ENCODE measurements at regions not wholly inside any gene's neighbourhood (a gene's known extent, or its start where the extent isn't known, plus 50 kb on each side); places are given as distances from the start of the nearest gene placed in this dataset.
"Not testable (repeated sequence)": the region's sequence is repeated elsewhere in the genome, so short reads cannot be mapped to it uniquely, and the experiment has no call there.

- intact Hi-C loops (cut with micrococcal nuclease) = no loop called here
Observed at GRCh38 chr6:82786248-82786647, 279.4 kb downstream of the UBE3D start.

GRCh38 chr6:82795940-82796339 is 269.7 kb downstream of the UBE3D start:
- intact Hi-C loops (cut with micrococcal nuclease) = no loop called here

- intact Hi-C loops (cut with micrococcal nuclease) = no loop called here
Observed at GRCh38 chr6:82801083-82801482, 264.6 kb downstream of the UBE3D start.

- intact Hi-C loops (cut with micrococcal nuclease) = not testable (repeated sequence)
Observed at GRCh38 chr6:82816243-82816642, 249.4 kb downstream of the UBE3D start.

GRCh38 chr6:82818727-82819126 is 246.9 kb downstream of the UBE3D start:
- intact Hi-C loops (cut with micrococcal nuclease) = no loop called here

GRCh38 chr6:82823361-82823760 is 242.3 kb downstream of the UBE3D start:
- intact Hi-C loops (cut with micrococcal nuclease) = no loop called here

GRCh38 chr6:82832811-82833210 is 232.8 kb downstream of the UBE3D start:
- intact Hi-C loops (cut with micrococcal nuclease) = no loop called here

GRCh38 chr6:82833481-82833880 is 232.2 kb downstream of the UBE3D start:
- intact Hi-C loops (cut with micrococcal nuclease) = no loop called here

GRCh38 chr6:82836022-82836575 is 229.5 kb downstream of the UBE3D start:
- intact Hi-C loops (cut with micrococcal nuclease) = no loop called here

- intact Hi-C loops (cut with micrococcal nuclease) = no loop called here
Observed at GRCh38 chr6:82840571-82840970, 225.1 kb downstream of the UBE3D start.

GRCh38 chr6:82841309-82841708 is 224.3 kb downstream of the UBE3D start:
- intact Hi-C loops (cut with micrococcal nuclease) = no loop called here

Data from T-helper 2 cell treated with Interferon-gamma antibody and Interleukin-4, amounts not matched to agents 100 ng/mL and 5 ng/mL, for 36 hours (primary cell).